DND-41 (cell line): ENCODE measurements at regions not wholly inside any gene's neighbourhood (a gene's known extent, or its start where the extent isn't known, plus 50 kb on each side); places are given as distances from the start of the nearest gene placed in this dataset.

Source experiments
- CTCF ChIP-seq: IDR thresholded peaks from 2 replicates; pipeline ENCODE4 v1.5.1; 2012; ENCODE audit warnings: borderline replicate concordance, low read length, moderate library complexity, mild to moderate bottlenecking; ENCODE audit not compliant: poor library complexity, severe bottlenecking; ENCODE audit errors: extremely low read depth
- EZH2 ChIP-seq: IDR thresholded peaks from 3 replicates; pipeline ENCODE4 v1.6.1; 2012; ENCODE audit warnings: borderline replicate concordance, low read depth, mild to moderate bottlenecking, moderate library complexity, low read length, inconsistent platforms; ENCODE audit not compliant: severe bottlenecking

- no peak for TF ChIP-seq CTCF
- no peak for TF ChIP-seq EZH2
These were observed 159.4 kb downstream of the QRSL1 start for GRCh38 chr6:106788761-106789160.
